ENCODE measurements at regions not wholly inside any gene's neighbourhood (a gene's known extent, or its start where the extent isn't known, plus 50 kb on each side); places are given as distances from the start of the nearest gene placed in this dataset.

- H3K9me3 Mint-ChIP-seq (ENCODE audit: unreplicated experiment) = no peaks in the 10 kb centered on the region
- H3K27ac Mint-ChIP-seq (ENCODE audit: unreplicated experiment) = no peak overlapping the region
- TF ChIP-seq, protein P1, sequence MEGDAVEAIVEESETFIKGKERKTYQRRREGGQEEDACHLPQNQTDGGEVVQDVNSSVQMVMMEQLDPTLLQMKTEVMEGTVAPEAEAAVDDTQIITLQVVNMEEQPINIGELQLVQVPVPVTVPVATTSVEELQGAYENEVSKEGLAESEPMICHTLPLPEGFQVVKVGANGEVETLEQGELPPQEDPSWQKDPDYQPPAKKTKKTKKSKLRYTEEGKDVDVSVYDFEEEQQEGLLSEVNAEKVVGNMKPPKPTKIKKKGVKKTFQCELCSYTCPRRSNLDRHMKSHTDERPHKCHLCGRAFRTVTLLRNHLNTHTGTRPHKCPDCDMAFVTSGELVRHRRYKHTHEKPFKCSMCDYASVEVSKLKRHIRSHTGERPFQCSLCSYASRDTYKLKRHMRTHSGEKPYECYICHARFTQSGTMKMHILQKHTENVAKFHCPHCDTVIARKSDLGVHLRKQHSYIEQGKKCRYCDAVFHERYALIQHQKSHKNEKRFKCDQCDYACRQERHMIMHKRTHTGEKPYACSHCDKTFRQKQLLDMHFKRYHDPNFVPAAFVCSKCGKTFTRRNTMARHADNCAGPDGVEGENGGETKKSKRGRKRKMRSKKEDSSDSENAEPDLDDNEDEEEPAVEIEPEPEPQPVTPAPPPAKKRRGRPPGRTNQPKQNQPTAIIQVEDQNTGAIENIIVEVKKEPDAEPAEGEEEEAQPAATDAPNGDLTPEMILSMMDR (IDR thresholded peaks at IDR 0.05) = no peak
- no peak overlapping the region for H3K4me3 Mint-ChIP-seq (ENCODE audit: unreplicated experiment)
- no peaks in the 10 kb centered on the region for H3K36me3 Mint-ChIP-seq (ENCODE audit: unreplicated experiment)
- peaks cover 3% of the 10 kb centered on the region for H3K4me1 Mint-ChIP-seq (ENCODE audit: unreplicated experiment)
- DNase-seq (ENCODE audit: extremely low spot score, unreplicated experiment) = no peak
- H3K27me3 Mint-ChIP-seq (ENCODE audit: unreplicated experiment) = peaks cover 48% of the 10 kb centered on the region
These were observed 66.5 kb upstream of the NRBF2 start for GRCh38 chr10:63066606-63067005.

GRCh38 chr10:63064706-63065105 lies 68.4 kb upstream of the NRBF2 start:
- Mint-ChIP-seq H3K4me3 (ENCODE audit: unreplicated experiment) (no peak overlapping the region), H3K27me3 (ENCODE audit: unreplicated experiment) (peaks cover 40% of the 10 kb centered on the region), H3K27ac (ENCODE audit: unreplicated experiment) (no peak overlapping the region), H3K9me3 (ENCODE audit: unreplicated experiment) (no peaks in the 10 kb centered on the region), H3K36me3 (ENCODE audit: unreplicated experiment) (no peaks in the 10 kb centered on the region), H3K4me1 (ENCODE audit: unreplicated experiment) (peaks cover 3% of the 10 kb centered on the region)
- no peak for DNase-seq (ENCODE audit: extremely low spot score, unreplicated experiment)
- TF ChIP-seq, protein P1 (IDR thresholded peaks at IDR 0.05) = no peak

DNA sequence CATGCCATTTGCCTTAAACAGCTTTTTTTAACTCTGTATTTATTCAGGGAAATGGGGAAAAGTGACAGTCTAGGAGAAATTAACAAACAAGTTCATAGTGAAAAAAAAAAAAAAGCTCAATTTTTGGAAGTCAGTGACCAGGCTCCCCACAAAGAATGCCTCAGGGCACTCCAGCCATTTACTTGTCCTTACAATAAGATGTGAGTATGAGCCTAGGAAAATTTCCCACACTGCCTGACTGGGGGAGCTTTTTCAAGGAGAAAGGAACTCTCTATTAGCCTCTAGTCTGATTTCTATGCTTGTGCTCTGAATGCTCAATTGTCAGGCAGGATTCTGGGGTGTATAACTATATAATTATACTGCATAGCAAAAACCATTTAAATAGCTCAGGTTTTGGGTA lies 74.9 kb upstream of the NRBF2 start:
- Mint-ChIP-seq H3K27ac (ENCODE audit: unreplicated experiment) (no peak overlapping the region), H3K4me1 (ENCODE audit: unreplicated experiment) (peaks cover 4% of the 10 kb centered on the region), H3K27me3 (ENCODE audit: unreplicated experiment) (peaks cover 5% of the 10 kb centered on the region), H3K4me3 (ENCODE audit: unreplicated experiment) (no peak overlapping the region), H3K9me3 (ENCODE audit: unreplicated experiment) (peaks cover 4% of the 10 kb centered on the region), H3K36me3 (ENCODE audit: unreplicated experiment) (no peaks in the 10 kb centered on the region)
- DNase-seq (ENCODE audit: extremely low spot score, unreplicated experiment) = no peak
- TF ChIP-seq, protein P1 (IDR thresholded peaks at IDR 0.05) = no peak

- no peaks in the 10 kb centered on the region for H3K36me3 Mint-ChIP-seq (ENCODE audit: unreplicated experiment)
- H3K4me3 Mint-ChIP-seq (ENCODE audit: unreplicated experiment) = no peak overlapping the region
- no peak overlapping the region for H3K27ac Mint-ChIP-seq (ENCODE audit: unreplicated experiment)
- H3K27me3 Mint-ChIP-seq (ENCODE audit: unreplicated experiment) = no peaks in the 10 kb centered on the region
- peaks cover 4% of the 10 kb centered on the region for H3K9me3 Mint-ChIP-seq (ENCODE audit: unreplicated experiment)
- no peak for DNase-seq (ENCODE audit: extremely low spot score, unreplicated experiment)
- peaks cover 4% of the 10 kb centered on the region for H3K4me1 Mint-ChIP-seq (ENCODE audit: unreplicated experiment)
- TF ChIP-seq, protein P1 (IDR thresholded peaks at IDR 0.05) = no peak
These were observed 75.6 kb upstream of the NRBF2 start for GRCh38 chr10:63057509-63057908.

DNA sequence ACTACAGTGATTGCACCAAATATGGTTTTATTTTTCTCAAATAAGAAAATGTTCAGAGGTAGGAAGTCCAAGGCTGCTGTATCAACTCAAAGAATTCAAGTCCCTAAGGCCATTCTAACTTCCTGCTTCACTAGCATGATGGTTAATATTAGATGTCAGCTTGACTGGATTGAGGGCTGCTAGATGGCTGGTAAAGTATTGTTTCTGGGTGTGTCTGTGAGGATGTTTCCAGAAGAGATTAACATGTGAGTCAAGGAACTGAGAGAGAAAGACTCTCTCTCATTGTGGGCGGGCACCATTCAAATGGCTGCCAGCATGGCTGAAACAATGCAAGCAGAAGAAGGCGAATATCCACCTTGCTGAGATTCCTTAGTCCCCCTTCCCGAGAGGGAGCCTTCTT lies 77.4 kb upstream of the NRBF2 start:
- TF ChIP-seq, protein P1 (IDR thresholded peaks at IDR 0.05) = no peak
- peaks cover 4% of the 10 kb centered on the region for H3K9me3 Mint-ChIP-seq (ENCODE audit: unreplicated experiment)
- H3K27ac Mint-ChIP-seq (ENCODE audit: unreplicated experiment) = no peak overlapping the region
- no peak for DNase-seq (ENCODE audit: extremely low spot score, unreplicated experiment)
- H3K36me3 Mint-ChIP-seq (ENCODE audit: unreplicated experiment) = no peaks in the 10 kb centered on the region
- H3K27me3 Mint-ChIP-seq (ENCODE audit: unreplicated experiment) = no peaks in the 10 kb centered on the region
- no peak overlapping the region for H3K4me3 Mint-ChIP-seq (ENCODE audit: unreplicated experiment)
- H3K4me1 Mint-ChIP-seq (ENCODE audit: unreplicated experiment) = peaks cover 4% of the 10 kb centered on the region

Measured in osteocyte (in vitro differentiated cells).